Nephron (organoid): ENCODE measurements at regions not wholly inside any gene's neighbourhood (a gene's known extent, or its start where the extent isn't known, plus 50 kb on each side); places are given as distances from the start of the nearest gene placed in this dataset.

Experiments used
- H3K27ac Mint-ChIP-seq, 3 experiments: 2 replicates each; pipeline ENCODE4 v1.8.0; 2020; ENCODE audit warnings: mixed read lengths in 3 of 3, mild to moderate bottlenecking in 2 of 3, moderate library complexity in 1 of 3
- H3K27me3 Mint-ChIP-seq: 2 replicates; pipeline ENCODE4 v1.8.0; 2021; ENCODE audit warnings: low read depth, mild to moderate bottlenecking, moderate library complexity, mixed read lengths
- H3K36me3 Mint-ChIP-seq: 2 replicates; pipeline ENCODE4 v1.8.0; 2020; ENCODE audit warnings: low read depth, mixed read lengths
- H3K4me1 Mint-ChIP-seq: 2 replicates; pipeline ENCODE4 v1.8.0; 2020; ENCODE audit warnings: mixed read lengths
- H3K4me3 Mint-ChIP-seq, 3 experiments: 2 replicates each; pipeline ENCODE4 v1.8.0; 2020; ENCODE audit warnings: mild to moderate bottlenecking in 3 of 3, mixed read lengths in 3 of 3, moderate library complexity in 2 of 3
- H3K9me3 Mint-ChIP-seq: 2 replicates; pipeline ENCODE4 v1.8.0; 2020; ENCODE audit warnings: mixed read lengths
- TF ChIP-seq, protein P1 (sequence below), 3 experiments: fragments of 200-600 bp; sonication (generic); IDR thresholded peaks; one replicate each; pipeline ENCODE4 v1.5.0; 2021; ENCODE audit warnings: antibody characterized with exemption in 3 of 3; ENCODE audit not compliant: unreplicated experiment in 3 of 3

DNA sequence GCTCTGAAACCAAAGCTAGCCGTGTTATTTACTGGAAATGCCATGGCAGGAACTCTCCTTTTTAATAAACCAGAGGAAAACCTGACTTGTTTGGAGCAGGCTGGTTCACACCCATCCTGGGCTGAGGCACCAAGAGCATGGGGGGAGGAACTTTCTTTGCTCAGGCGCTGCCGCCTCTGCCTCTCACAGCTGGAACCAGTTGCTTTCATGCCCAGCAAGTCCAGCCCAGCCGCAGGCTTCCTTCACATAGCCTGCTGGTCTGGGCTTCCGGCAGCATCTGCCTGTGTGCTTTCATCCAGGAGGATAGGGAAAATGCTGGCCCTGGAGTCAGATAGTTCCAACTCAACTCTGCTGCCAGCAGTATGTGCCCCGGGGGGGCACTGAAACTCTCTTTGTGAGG lies 88.1 kb upstream of the ASIC2 start:
- TF ChIP-seq, protein P1, sequence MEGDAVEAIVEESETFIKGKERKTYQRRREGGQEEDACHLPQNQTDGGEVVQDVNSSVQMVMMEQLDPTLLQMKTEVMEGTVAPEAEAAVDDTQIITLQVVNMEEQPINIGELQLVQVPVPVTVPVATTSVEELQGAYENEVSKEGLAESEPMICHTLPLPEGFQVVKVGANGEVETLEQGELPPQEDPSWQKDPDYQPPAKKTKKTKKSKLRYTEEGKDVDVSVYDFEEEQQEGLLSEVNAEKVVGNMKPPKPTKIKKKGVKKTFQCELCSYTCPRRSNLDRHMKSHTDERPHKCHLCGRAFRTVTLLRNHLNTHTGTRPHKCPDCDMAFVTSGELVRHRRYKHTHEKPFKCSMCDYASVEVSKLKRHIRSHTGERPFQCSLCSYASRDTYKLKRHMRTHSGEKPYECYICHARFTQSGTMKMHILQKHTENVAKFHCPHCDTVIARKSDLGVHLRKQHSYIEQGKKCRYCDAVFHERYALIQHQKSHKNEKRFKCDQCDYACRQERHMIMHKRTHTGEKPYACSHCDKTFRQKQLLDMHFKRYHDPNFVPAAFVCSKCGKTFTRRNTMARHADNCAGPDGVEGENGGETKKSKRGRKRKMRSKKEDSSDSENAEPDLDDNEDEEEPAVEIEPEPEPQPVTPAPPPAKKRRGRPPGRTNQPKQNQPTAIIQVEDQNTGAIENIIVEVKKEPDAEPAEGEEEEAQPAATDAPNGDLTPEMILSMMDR (IDR thresholded peaks at IDR 0.05; ENCODE audit: unreplicated experiment in 3 of 3): no peak
- H3K4me3 Mint-ChIP-seq: no peak overlapping the region
- H3K27me3 Mint-ChIP-seq: peaks cover 15% of the 10 kb centered on the region
- peaks cover 26% of the 10 kb centered on the region for H3K4me1 Mint-ChIP-seq
- H3K9me3 Mint-ChIP-seq: no peaks in the 10 kb centered on the region
- no peaks in the 10 kb centered on the region for H3K36me3 Mint-ChIP-seq
- H3K27ac Mint-ChIP-seq: peak overlapping the region; percentile 21 to 64 (median 56)

DNA sequence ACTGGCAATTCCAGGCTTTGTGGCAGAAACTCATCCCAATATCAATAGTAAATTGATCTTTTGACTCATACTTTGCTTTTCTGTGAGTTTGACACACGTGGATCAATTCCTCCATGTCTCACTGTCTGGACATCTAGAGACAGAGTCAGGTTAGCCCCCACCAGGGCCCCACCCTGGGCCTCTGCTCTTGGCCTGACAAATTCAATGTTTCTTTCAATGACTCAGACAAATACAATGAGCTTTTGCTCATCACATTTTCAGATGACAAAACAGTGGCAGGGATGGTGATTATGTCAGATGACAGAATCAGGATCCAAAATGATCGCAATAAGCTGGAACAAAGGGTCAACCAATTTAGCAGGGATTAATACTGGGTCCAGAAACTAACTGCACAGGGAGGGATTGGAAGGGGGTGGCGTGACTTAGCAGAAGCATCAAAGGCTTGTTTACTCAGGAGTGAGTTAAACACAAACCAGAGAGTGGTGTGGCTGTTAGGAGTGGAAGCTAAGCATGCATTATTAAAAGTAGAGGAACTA lies 90.5 kb upstream of the ASIC2 start:
- no peak overlapping the region for H3K27ac Mint-ChIP-seq
- no peaks in the 10 kb centered on the region for H3K9me3 Mint-ChIP-seq
- peaks cover 14% of the 10 kb centered on the region for H3K27me3 Mint-ChIP-seq
- H3K4me3 Mint-ChIP-seq: no peak overlapping the region
- TF ChIP-seq, protein P1 (IDR thresholded peaks at IDR 0.05; ENCODE audit: unreplicated experiment in 3 of 3): no peak
- H3K36me3 Mint-ChIP-seq: no peaks in the 10 kb centered on the region
- peaks cover 17% of the 10 kb centered on the region for H3K4me1 Mint-ChIP-seq

DNA sequence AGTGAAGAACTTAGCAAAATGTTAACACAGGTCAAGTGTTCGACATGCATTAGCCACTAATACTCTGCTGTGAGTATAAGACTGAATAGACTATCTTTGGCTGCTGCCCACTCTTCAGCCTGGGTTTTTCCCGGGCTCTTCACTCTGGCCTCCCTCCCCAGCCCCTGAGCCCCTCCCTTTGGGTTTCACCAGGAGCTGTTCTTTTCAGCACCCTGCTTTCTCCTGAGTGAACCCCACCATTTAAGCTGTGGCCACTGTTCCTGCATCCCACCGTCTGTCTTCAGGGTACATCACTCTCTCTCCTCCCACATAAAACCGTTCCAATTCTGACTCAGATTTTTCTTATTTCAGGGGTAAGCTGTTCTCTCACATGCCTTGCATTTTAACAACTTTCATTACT lies 92.0 kb upstream of the ASIC2 start:
- Mint-ChIP-seq H3K36me3 (no peaks in the 10 kb centered on the region), H3K27me3 (peaks cover 14% of the 10 kb centered on the region), H3K4me1 (peaks cover 16% of the 10 kb centered on the region), H3K4me3 (no peak overlapping the region), H3K27ac (no peak overlapping the region), H3K9me3 (no peaks in the 10 kb centered on the region)
- TF ChIP-seq, protein P1 (IDR thresholded peaks at IDR 0.05; ENCODE audit: unreplicated experiment in 3 of 3): no peak

DNA sequence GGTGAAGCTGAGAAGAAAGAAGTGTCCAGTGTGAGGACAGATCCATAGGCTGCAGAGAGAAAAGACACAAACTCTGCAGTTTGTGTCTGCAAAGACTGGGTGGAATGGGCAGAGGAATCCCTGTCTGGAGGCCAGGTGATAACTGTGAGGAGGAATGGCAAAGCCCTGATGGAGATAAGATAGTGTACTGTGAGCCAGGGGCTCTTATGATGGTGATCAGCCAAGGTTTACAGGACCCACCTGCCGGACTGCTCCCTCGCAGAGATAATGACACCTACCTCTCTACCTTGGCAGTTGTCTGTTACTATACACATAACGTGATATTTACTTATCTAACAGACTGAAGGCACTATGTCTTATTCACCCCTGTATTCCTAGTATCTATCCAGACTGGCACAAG lies 92.6 kb upstream of the ASIC2 start:
- Mint-ChIP-seq H3K4me1 (peaks cover 16% of the 10 kb centered on the region), H3K9me3 (no peaks in the 10 kb centered on the region)

DNA sequence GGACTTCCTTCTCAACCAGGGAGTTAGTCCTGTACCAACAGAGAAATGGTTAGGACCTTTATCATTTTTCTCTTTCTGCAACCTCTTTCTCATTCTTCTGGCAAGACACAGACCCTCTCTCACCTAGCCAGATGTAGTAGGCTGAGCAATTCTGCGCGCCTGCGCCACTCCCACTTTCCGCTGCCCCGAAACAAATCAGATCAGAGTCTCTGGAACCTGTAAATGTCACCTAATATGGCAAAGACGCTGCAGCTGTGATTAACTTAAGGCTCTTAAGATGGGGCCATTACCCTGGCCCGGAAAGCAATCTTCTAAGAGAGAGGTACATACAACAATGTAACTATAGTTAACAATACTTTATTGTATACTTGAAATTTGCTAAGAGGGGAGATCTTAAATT lies 94.3 kb upstream of the ASIC2 start:
- H3K4me3 Mint-ChIP-seq: no peak overlapping the region
- TF ChIP-seq, protein P1 (IDR thresholded peaks at IDR 0.05; ENCODE audit: unreplicated experiment in 3 of 3): no peak
- H3K9me3 Mint-ChIP-seq: no peaks in the 10 kb centered on the region
- peaks cover 7% of the 10 kb centered on the region for H3K4me1 Mint-ChIP-seq
- no peaks in the 10 kb centered on the region for H3K36me3 Mint-ChIP-seq
- no peak overlapping the region for H3K27ac Mint-ChIP-seq
- H3K27me3 Mint-ChIP-seq: peaks cover 23% of the 10 kb centered on the region

More for the DNA sequence above, 92.6 kb upstream of the ASIC2 start:
- peaks cover 19% of the 10 kb centered on the region for H3K27me3 Mint-ChIP-seq
- no peak overlapping the region for H3K27ac Mint-ChIP-seq
- H3K4me3 Mint-ChIP-seq: no peak overlapping the region
- no peaks in the 10 kb centered on the region for H3K36me3 Mint-ChIP-seq
- TF ChIP-seq, protein P1 (IDR thresholded peaks at IDR 0.05; ENCODE audit: unreplicated experiment in 3 of 3): no peak

DNA sequence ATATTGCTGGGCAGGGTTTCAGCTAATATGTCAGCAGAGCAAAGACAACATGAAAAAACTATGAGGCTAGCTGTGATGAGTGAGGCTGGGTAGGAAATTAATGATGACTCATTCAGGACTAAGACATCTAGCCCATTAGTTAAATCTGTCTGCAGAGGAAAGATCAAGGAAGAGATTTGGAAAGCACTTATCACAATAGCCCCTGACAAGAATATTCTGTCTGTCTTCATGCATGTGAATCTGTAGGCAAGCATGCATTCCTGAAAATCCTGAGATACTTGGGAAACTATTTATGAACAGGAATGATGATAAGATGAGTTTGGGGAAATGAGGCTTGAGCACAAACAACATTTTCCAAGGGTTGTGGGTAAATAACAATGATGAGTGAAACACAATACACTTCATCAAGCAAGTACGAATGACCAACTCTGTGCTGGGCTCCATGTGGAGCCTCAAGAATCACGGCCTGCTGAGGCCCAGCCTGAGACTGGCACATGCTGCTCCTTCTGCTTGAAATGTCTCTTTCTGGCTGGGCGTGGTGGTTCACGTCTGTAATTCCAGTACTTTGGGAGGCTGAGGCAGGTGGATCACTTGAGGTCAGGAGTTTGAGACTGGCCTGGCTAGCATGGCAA lies 96.5 kb upstream of the ASIC2 start:
- Mint-ChIP-seq H3K27ac (no peak overlapping the region), H3K4me1 (peaks cover 7% of the 10 kb centered on the region), H3K27me3 (peaks cover 26% of the 10 kb centered on the region), H3K4me3 (no peak overlapping the region), H3K36me3 (no peaks in the 10 kb centered on the region), H3K9me3 (no peaks in the 10 kb centered on the region)
- TF ChIP-seq, protein P1 (IDR thresholded peaks at IDR 0.05; ENCODE audit: unreplicated experiment in 3 of 3): no peak
